ENCODE measurements at regions not wholly inside any gene's neighbourhood (a gene's known extent, or its start where the extent isn't known, plus 50 kb on each side); places are given as distances from the start of the nearest gene placed in this dataset.

- TF ChIP-seq SPI1 (IDR thresholded peaks at IDR 0.05; ENCODE audit: borderline replicate concordance, insufficient read depth, low read depth, low read length): no peak
- no peak for TF ChIP-seq ZBTB4 (CRISPR knock-in tag; IDR thresholded peaks at IDR 0.05)
- TF ChIP-seq NFYB (IDR thresholded peaks at IDR 0.05; ENCODE audit: insufficient read depth, low read depth, low read length): no peak
- TF ChIP-seq RELA (IDR thresholded peaks at IDR 0.05; ENCODE audit: borderline replicate concordance, partially characterized antibody): no peak
- no peak for TF ChIP-seq ZNF622 (IDR thresholded peaks at IDR 0.05)
Measured at GRCh38 chr11:127733552-127733951, 733.0 kb upstream of the KIRREL3 start (continued).

GRCh38 chr11:127726367-127726766, 725.8 kb upstream of the KIRREL3 start:
- no peak for FAIRE-seq
- H3K27ac ChIP-seq (ENCODE audit: control insufficient read depth, insufficient read depth): no peak overlapping the region
- TF ChIP-seq BCLAF1 (IDR thresholded peaks at IDR 0.05) (no peak), NKRF (conservative IDR thresholded peaks at IDR 0.05) (no peak), ZBTB4 (CRISPR knock-in tag; IDR thresholded peaks at IDR 0.05) (no peak), HSF1 (IDR thresholded peaks at IDR 0.05; ENCODE audit: low read depth, low read length) (no peak), LARP7 (IDR thresholded peaks at IDR 0.05) (no peak)

More at GRCh38 chr11:127726367-127726766, 725.8 kb upstream of the KIRREL3 start:
- DNase-seq (ENCODE audit: low read depth, low spot score): no peak
- CTCF ChIA-PET: no interaction called here
- in situ Hi-C loops (cut with MboI): no loop called here
- H4K20me1 ChIP-seq (ENCODE audit: control insufficient read depth, insufficient read depth): no peaks in the 10 kb centered on the region
- SMC1A ChIA-PET (ENCODE audit: uncharacterized antibody, unreplicated experiment): no interaction called here
- intact Hi-C loops (cut with micrococcal nuclease; ENCODE audit: unreplicated experiment): no loop called here
- no peaks in the 10 kb centered on the region for H3K4me1 ChIP-seq (ENCODE audit: control insufficient read depth, insufficient read depth, low read length)
- BruUV-seq (replicated peaks): no TSS peak
- POLR2A ChIA-PET: no interaction called here
- RAD21 ChIA-PET (ENCODE audit: unreplicated experiment): no interaction called here
- H3K27me3 ChIP-seq (replicated peaks in 1 of 2; ENCODE audit: control insufficient read depth in 2 of 2, insufficient read depth in 2 of 2, low read length in 1 of 2): no peaks in the 10 kb centered on the region
- H3K9ac ChIP-seq (ENCODE audit: control insufficient read depth, insufficient read depth, low read length): no peak overlapping the region
- no peaks in the 10 kb centered on the region for H3K79me2 ChIP-seq (ENCODE audit: control insufficient read depth, insufficient read depth, low read length)
- H3K9me3 ChIP-seq (replicated peaks; ENCODE audit: control insufficient read depth, insufficient read depth, low read length): no peaks in the 10 kb centered on the region
- H3K4me2 ChIP-seq (ENCODE audit: control insufficient read depth, insufficient read depth): no peak overlapping the region
- H3K4me3 ChIP-seq: no peak overlapping the region
- no peaks in the 10 kb centered on the region for H3K36me3 ChIP-seq (ENCODE audit: control insufficient read depth in 2 of 2, insufficient read depth in 2 of 2, low read length in 1 of 2)
- no peak overlapping the region for H2AFZ ChIP-seq (ENCODE audit: control insufficient read depth, low read depth, low read length)
- no peak for ATAC-seq
- 4% methylated on average over 1 of the region's 1 CpG for WGBS (ENCODE audit: insufficient coverage, insufficient replicate concordance, low lambda C conversion rate, missing lambda C conversion rate)

Measured in GM12878 (cell line).